IMR-90 (cell line): ENCODE measurements at regions not wholly inside any gene's neighbourhood (a gene's known extent, or its start where the extent isn't known, plus 50 kb on each side); places are given as distances from the start of the nearest gene placed in this dataset.

Experiments used
- ATAC-seq: fragments of 200-7000 bp; cut with Tn5 transposase; 2 replicates; pipeline ENCODE4 v1.9.1; 2020; ENCODE audit warnings: low read depth, mild to moderate bottlenecking, moderate library complexity
- BruUV-seq: library from RNA; stranded (reverse); fragments of 400-500 nt; replicated peaks from 2 replicates; lab custom pipeline; 2021; lab: Mats Ljungman, UMichigan
- CTCF ChIA-PET: fragments of 300-600 bp; formaldehyde crosslinking; extraction: SDS; loops from one replicate; lab custom pipeline; 2021; ENCODE audit warnings: antibody characterized with exemption; lab: Yijun Ruan, JAX
- POLR2A ChIA-PET: fragments of 300-600 bp; sonication (Branson Sonifier 250); formaldehyde crosslinking; loops from one replicate; lab custom pipeline; 2022; ENCODE audit warnings: antibody characterized with exemption; ENCODE audit not compliant: unreplicated experiment; lab: Charles Lee
- DNase-seq: peaks from one replicate; pipeline ENCODE4 v3.0.0; 2013
- H2AFZ ChIP-seq: replicated peaks from 2 replicates; pipeline ENCODE3; 2013; ENCODE audit warnings: low read length, mild to moderate bottlenecking; ENCODE audit not compliant: poor library complexity
- H2AK5ac ChIP-seq: 2 replicates; pipeline ENCODE4 v1.6.1; 2013; ENCODE audit warnings: low read depth, low read length, inconsistent platforms
- H2AK9ac ChIP-seq: replicated peaks from 2 replicates; pipeline ENCODE3; 2013; ENCODE audit warnings: mild to moderate bottlenecking, low read depth, low read length, moderate library complexity; ENCODE audit not compliant: poor library complexity
- H2BK120ac ChIP-seq: 2 replicates; pipeline ENCODE4 v1.6.1; 2013; ENCODE audit warnings: low read depth, low read length, inconsistent platforms
- H2BK15ac ChIP-seq: 3 replicates; pipeline ENCODE4 v1.6.1; 2013; ENCODE audit warnings: low read depth, low read length, inconsistent platforms
- H2BK20ac ChIP-seq: 2 replicates; pipeline ENCODE4 v1.6.1; 2013; ENCODE audit warnings: low read depth, mild to moderate bottlenecking, inconsistent platforms, low read length, moderate library complexity
- H2BK5ac ChIP-seq: 2 replicates; pipeline ENCODE4 v1.6.1; 2013; ENCODE audit warnings: mild to moderate bottlenecking, low read depth, low read length, inconsistent platforms; ENCODE audit not compliant: poor library complexity, severe bottlenecking
- H3K14ac ChIP-seq: replicated peaks from 2 replicates; pipeline ENCODE4 v1.6.1; 2013; ENCODE audit warnings: low read depth, low read length, inconsistent platforms
- H3K18ac ChIP-seq: 2 replicates; pipeline ENCODE4 v1.6.1; 2013; ENCODE audit warnings: low read depth, low read length, control low read depth
- H3K23ac ChIP-seq: 2 replicates; pipeline ENCODE4 v1.6.1; 2013; ENCODE audit warnings: low read depth, low read length, inconsistent platforms
- H3K27ac ChIP-seq: 2 replicates; pipeline ENCODE4 v1.5.1; 2013; ENCODE audit warnings: mild to moderate bottlenecking, control low read depth, low read length; ENCODE audit not compliant: insufficient read depth
- H3K27me3 ChIP-seq: 2 replicates; pipeline ENCODE4 v1.6.1; 2013; ENCODE audit warnings: low read length; ENCODE audit not compliant: control insufficient read depth, insufficient read depth
- H3K36me3 ChIP-seq: 2 replicates; pipeline ENCODE4 v1.6.1; 2013; ENCODE audit warnings: low read length, mixed read lengths; ENCODE audit not compliant: control insufficient read depth, insufficient read depth
- H3K4ac ChIP-seq: 2 replicates; pipeline ENCODE4 v1.6.1; 2013; ENCODE audit warnings: low read depth, low read length, inconsistent platforms
- H3K4me1 ChIP-seq: 2 replicates; pipeline ENCODE4 v1.6.1; 2013; ENCODE audit warnings: low read length, mixed read lengths; ENCODE audit not compliant: control insufficient read depth, insufficient read depth
- H3K4me2 ChIP-seq: 2 replicates; pipeline ENCODE4 v1.6.1; 2013; ENCODE audit warnings: low read depth, mild to moderate bottlenecking, control low read depth, low read length, moderate library complexity
- H3K4me3 ChIP-seq: 2 replicates; pipeline ENCODE4 v1.5.1; 2013; ENCODE audit warnings: low read depth, mild to moderate bottlenecking, control low read depth, low read length, moderate library complexity; ENCODE audit not compliant: insufficient read depth
- H3K56ac ChIP-seq: 2 replicates; pipeline ENCODE4 v1.6.1; 2013; ENCODE audit warnings: low read length, inconsistent platforms; ENCODE audit not compliant: insufficient read depth; ENCODE audit errors: extremely low read depth
- H3K79me1 ChIP-seq, 2 experiments: 2 replicates each; pipeline ENCODE4 v1.6.1; 2013; ENCODE audit warnings: low read length in 2 of 2, inconsistent platforms in 1 of 2, low read depth in 1 of 2
- H3K9ac ChIP-seq: 2 replicates; pipeline ENCODE4 v1.6.1; 2013; ENCODE audit warnings: low read depth, low read length, control low read depth
- H3K9me1 ChIP-seq: 2 replicates; pipeline ENCODE4 v1.6.1; 2013; ENCODE audit warnings: low read length, inconsistent platforms; ENCODE audit not compliant: insufficient read depth
- H3K9me3 ChIP-seq: 2 replicates; pipeline ENCODE4 v1.6.1; 2013; ENCODE audit warnings: low read length; ENCODE audit not compliant: control insufficient read depth, insufficient read depth
- H4K20me1 ChIP-seq: 2 replicates; pipeline ENCODE4 v1.6.1; 2013; ENCODE audit warnings: low read length, inconsistent platforms; ENCODE audit not compliant: insufficient read depth
- H4K5ac ChIP-seq: 2 replicates; pipeline ENCODE4 v1.6.1; 2013; ENCODE audit warnings: mild to moderate bottlenecking, low read depth, low read length, control low read depth
- H4K8ac ChIP-seq, 2 experiments: 2 replicates each; pipeline ENCODE4 v1.6.1; 2013; ENCODE audit warnings: low read depth in 2 of 2, low read length in 2 of 2, control low read depth in 1 of 2, inconsistent platforms in 1 of 2
- H4K91ac ChIP-seq: 2 replicates; pipeline ENCODE4 v1.6.1; 2013; ENCODE audit warnings: low read depth, low read length, inconsistent platforms; ENCODE audit not compliant: insufficient read depth
- CEBPB ChIP-seq: IDR thresholded peaks from 2 replicates; pipeline ENCODE4 v1.6.1; 2012; ENCODE audit warnings: low read depth, low read length, improper control_type of control experiment
- MAFK ChIP-seq: IDR thresholded peaks from 2 replicates; pipeline ENCODE4 v1.6.1; 2012; ENCODE audit warnings: low read depth, low read length, improper control_type of control experiment
- RFX5 ChIP-seq: IDR thresholded peaks from 2 replicates; pipeline ENCODE4 v1.8.0; 2012; ENCODE audit warnings: low read depth, mild to moderate bottlenecking, low read length, moderate library complexity
- WGBS, 2 experiments: methylation state at CpG; one replicate each; pipeline versions ENCODE4 v1.1.5 to v1.1.7; 2013; ENCODE audit warnings: missing lambda C conversion rate in 2 of 2; ENCODE audit not compliant: insufficient read length in 1 of 2; ENCODE audit errors: extremely low coverage in 2 of 2; 5-methylcytosine and 5-hydroxymethylcytosine counted together
- dilution Hi-C: fragments of 300-500 bp; cut with HindIII; formaldehyde crosslinking; loops from one replicate; pipeline ENCODE4 v1.14.3; 2018; ENCODE audit warnings: low sequenced_read_pairs; ENCODE audit not compliant: unreplicated experiment
- in situ Hi-C: fragments of 300-500 bp; cut with MboI; formaldehyde crosslinking; loops from 3 replicates; pipeline ENCODE4 v1.14.3; 2019; ENCODE audit warnings: low sequenced_read_pairs, inconsistent platforms, mixed read lengths
- intact Hi-C: fragments of 100-400 bp; cut with micrococcal nuclease; formaldehyde crosslinking; loops from 2 replicates; pipeline ENCODE4 v1.10.0; 2022

DNA sequence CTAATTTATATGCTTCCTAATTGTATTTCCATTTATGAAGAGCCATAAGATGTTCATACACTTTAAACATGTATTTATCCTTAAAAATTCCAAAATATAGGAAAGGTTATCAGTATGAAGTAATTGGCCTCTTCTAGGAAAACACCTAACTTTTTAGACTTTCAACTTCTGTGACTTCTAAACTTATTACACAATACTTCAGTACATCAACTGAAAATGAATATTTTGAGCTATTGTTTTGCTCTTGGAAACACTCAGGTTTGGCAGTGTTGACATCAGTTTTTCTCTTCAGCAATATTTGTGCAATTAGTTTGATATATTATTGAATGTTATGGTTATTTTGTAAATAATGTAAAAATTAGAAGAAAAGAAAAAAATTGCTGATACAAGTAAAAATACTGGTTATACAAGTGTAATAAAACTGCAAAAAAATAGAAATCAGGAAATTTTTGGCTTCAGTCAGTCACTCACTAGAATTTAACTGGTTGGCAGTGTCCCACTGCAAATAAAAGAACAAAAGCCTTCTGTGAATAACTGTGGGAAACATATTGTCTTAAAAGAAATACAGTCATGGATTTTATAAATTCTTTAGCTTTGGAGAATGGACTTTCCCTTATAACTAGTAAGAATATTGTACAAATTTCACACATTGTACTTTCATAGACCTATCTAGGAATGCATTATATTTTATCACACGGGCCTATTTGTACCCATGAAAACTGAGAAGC lies 635.9 kb downstream of the TLE1 start:
- Histone ChIP-seq H3K9me3 (no peaks in the 10 kb centered on the region), H2BK20ac (no peak overlapping the region), H3K14ac (no peak overlapping the region), H2AK9ac (no peak overlapping the region), H2AFZ (no peak overlapping the region), H3K4ac (no peak overlapping the region), H3K4me1 (no peaks in the 10 kb centered on the region), H2AK5ac (no peak overlapping the region), H4K91ac (no peak overlapping the region), H4K20me1 (no peaks in the 10 kb centered on the region), H2BK15ac (no peak overlapping the region), H2BK5ac (no peak overlapping the region), H3K27me3 (no peaks in the 10 kb centered on the region), H2BK120ac (no peak overlapping the region), H4K5ac (no peak overlapping the region), H3K18ac (no peak overlapping the region), H4K8ac (no peak overlapping the region), H3K56ac (no peak overlapping the region), H3K9me1 (no peaks in the 10 kb centered on the region), H3K27ac (no peak overlapping the region), H3K23ac (no peak overlapping the region), H3K9ac (no peak overlapping the region), H3K79me1 (no peaks in the 10 kb centered on the region), H3K36me3 (no peaks in the 10 kb centered on the region), H3K4me2 (no peak overlapping the region), H3K4me3 (no peak overlapping the region)
- TF ChIP-seq RFX5 = no peak
- TF ChIP-seq CEBPB = peak; percentile 83
- peak; percentile 72 for TF ChIP-seq MAFK
- CTCF ChIA-PET = interaction anchor here (0.7 kb wide), 1 partner anchor 12 kb away, joined by 3 read pairs; no protein-coding TSS in a partner anchor
- POLR2A ChIA-PET = no interaction called here
- dilution Hi-C loops (no loop called here), in situ Hi-C loops (no loop called here), intact Hi-C loops (no loop called here)
- DNase-seq (no peak), ATAC-seq (no peak)
- no TSS peak for BruUV-seq
- no CpG with 5 or more reads among the region's 1 CpG for WGBS, 2 experiments
